ENCODE measurements at regions not wholly inside any gene's neighbourhood (a gene's known extent, or its start where the extent isn't known, plus 50 kb on each side); places are given as distances from the start of the nearest gene placed in this dataset.

GRCh38 chr17:77884967-77885641 is 73.4 kb upstream of the TNRC6C start:
- Histone ChIP-seq H2AFZ (ENCODE audit: low read length) (no peak overlapping the region), H3K79me1 (ENCODE audit: low read depth, low read length) (no peaks in the 10 kb centered on the region), H3K4me3 (ENCODE audit: extremely low read depth in 1 of 4, insufficient read depth in 2 of 4, low read depth in 3 of 4, low read length in 4 of 4) (no peak overlapping the region), H2BK5ac (ENCODE audit: low read depth, low read length) (no peak overlapping the region), H3K79me2 (ENCODE audit: control insufficient read depth in 1 of 2, insufficient read depth in 2 of 2, low read length in 2 of 2) (no peaks in the 10 kb centered on the region), H2BK120ac (replicated peaks; ENCODE audit: low read depth, low read length) (no peak overlapping the region), H3K56ac (replicated peaks; ENCODE audit: insufficient read length, low read depth, low read length) (no peak overlapping the region), H3K4ac (replicated peaks; ENCODE audit: insufficient read length, low read depth, low read length) (no peak overlapping the region), H3K27ac (ENCODE audit: low read depth, low read length) (no peak overlapping the region), H3K23me2 (ENCODE audit: low read depth, low read length) (peaks cover 10% of the 10 kb centered on the region; the same call in 1 of the 2 replicates), H4K20me1 (replicated peaks in 1 of 2; ENCODE audit: control insufficient read depth in 1 of 2, insufficient read depth in 2 of 2, low read length in 2 of 2) (peaks cover 0 to 2% of the 10 kb centered on the region in 2 experiments), H3K14ac (ENCODE audit: insufficient read length) (no peak overlapping the region), H3K36me3 (ENCODE audit: control insufficient read depth in 2 of 4, insufficient read depth in 4 of 4, low read length in 3 of 4) (no peaks in the 10 kb centered on the region), H2BK12ac (ENCODE audit: low read depth, low read length) (no peak overlapping the region), H4K8ac (ENCODE audit: extremely low read depth, insufficient read depth, low read length) (no peak overlapping the region), H4K91ac (replicated peaks; ENCODE audit: insufficient read length, low read length) (no peak overlapping the region), H3K9me3 (ENCODE audit: insufficient read depth in 2 of 2, low read depth in 1 of 2, low read length in 1 of 2) (no peaks in the 10 kb centered on the region), H3K9ac (replicated peaks in 1 of 4; ENCODE audit: extremely low read depth in 1 of 4, low read depth in 3 of 4, low read length in 3 of 4) (no peak overlapping the region), H3K4me1 (replicated peaks in 1 of 4; ENCODE audit: control insufficient read depth in 3 of 4, insufficient read depth in 4 of 4, low read length in 3 of 4) (peaks cover 0 to 22% (median 12%) of the 10 kb centered on the region in 4 experiments; a peak in 6 of 7 replicates), H2AK5ac (ENCODE audit: low read depth, low read length) (peak overlapping the region; percentile 77; the same call in 1 of the 2 replicates), H3K4me2 (ENCODE audit: insufficient read depth in 1 of 2, low read depth in 2 of 2, low read length in 2 of 2) (no peak overlapping the region), H3K18ac (ENCODE audit: extremely low read depth, low read length) (no peak overlapping the region), H2BK15ac (ENCODE audit: low read length) (no peak overlapping the region), H3K27me3 (replicated peaks in 1 of 4; ENCODE audit: control insufficient read depth in 3 of 4, extremely low read depth in 1 of 4, insufficient read depth in 3 of 4, low read length in 3 of 4) (peaks cover 7 to 27% (median 21%) of the 10 kb centered on the region in 4 experiments; a peak in 6 of 7 replicates), H2BK20ac (ENCODE audit: low read length) (no peak overlapping the region), H3K23ac (ENCODE audit: insufficient read length) (no peak overlapping the region), H4K5ac (ENCODE audit: insufficient read length, low read depth, low read length) (no peak overlapping the region)
- CTCF ChIA-PET (ENCODE audit: partially characterized antibody), result interaction anchor here (0.7 to 13.7 kb wide), 4 partner anchors 9 to 341 kb away, joined by 3 to 147 read pairs (median 10); no protein-coding TSS in a partner anchor
- DNase-seq (ENCODE audit: low read depth in 1 of 2, low spot score in 2 of 2) (no peak), FAIRE-seq (no peak)
- 86% methylated on average over 2 of the region's 4 CpGs; no CpG with 5 or more reads in 1 of the 2 experiments for WGBS, 2 experiments (ENCODE audit: extremely low coverage in 1 of 2, insufficient coverage in 1 of 2, insufficient read length in 1 of 2, insufficient replicate concordance in 2 of 2, low coverage in 1 of 2, low lambda C conversion rate in 2 of 2, missing lambda C conversion rate in 1 of 2)
- POLR2A ChIA-PET (ENCODE audit: partially characterized antibody), result interaction anchor here (0.7 to 2.1 kb wide), 3 partner anchors 23 to 343 kb away, joined by 3 to 8 read pairs (median 3); partner anchors contain the start of gene TNRC6C
- TF ChIP-seq CHD2 (IDR thresholded peaks at IDR 0.05; ENCODE audit: low read length) (no peak), KDM1A (IDR thresholded peaks at IDR 0.05; ENCODE audit: borderline replicate concordance, low read length) (no peak), TBP (IDR thresholded peaks at IDR 0.05; ENCODE audit: low read depth, low read length) (no peak)
